Astrocyte (in vitro differentiated cells and primary cell): ENCODE measurements at regions not wholly inside any gene's neighbourhood (a gene's known extent, or its start where the extent isn't known, plus 50 kb on each side); places are given as distances from the start of the nearest gene placed in this dataset.

Experiments
- EZH2 ChIP-seq: IDR thresholded peaks from 2 replicates; pipeline ENCODE4 v1.6.1; 2012; ENCODE audit warnings: mild to moderate bottlenecking, low read length, inconsistent platforms; ENCODE audit not compliant: insufficient read depth
- TF ChIP-seq, protein P1 (sequence below): IDR thresholded peaks from 2 replicates; pipeline ENCODE4 v1.5.1; 2011; ENCODE audit warnings: low read depth, mild to moderate bottlenecking, inconsistent platforms, low read length, moderate library complexity; ENCODE audit not compliant: insufficient read depth

DNA sequence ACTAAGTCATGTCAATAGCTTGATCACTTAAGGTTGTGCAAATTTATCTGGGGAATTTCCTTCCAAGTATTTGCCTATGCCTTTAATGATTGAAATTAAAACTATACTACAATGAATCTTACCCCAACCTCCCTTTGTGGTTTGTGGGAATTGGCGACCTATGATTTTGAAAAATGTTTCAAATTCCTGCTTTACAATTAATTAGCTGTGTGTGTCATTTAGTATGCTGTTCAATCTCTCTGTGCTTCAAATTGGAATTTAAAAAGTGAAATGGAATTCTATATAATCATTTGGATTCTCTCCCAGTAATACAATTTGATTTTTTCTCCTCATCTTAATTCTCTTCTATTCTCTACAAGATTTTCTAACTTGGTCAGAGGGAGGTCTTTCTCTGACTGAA is 2319.5 kb downstream of the ARAP2 start:
- TF ChIP-seq, protein P1, sequence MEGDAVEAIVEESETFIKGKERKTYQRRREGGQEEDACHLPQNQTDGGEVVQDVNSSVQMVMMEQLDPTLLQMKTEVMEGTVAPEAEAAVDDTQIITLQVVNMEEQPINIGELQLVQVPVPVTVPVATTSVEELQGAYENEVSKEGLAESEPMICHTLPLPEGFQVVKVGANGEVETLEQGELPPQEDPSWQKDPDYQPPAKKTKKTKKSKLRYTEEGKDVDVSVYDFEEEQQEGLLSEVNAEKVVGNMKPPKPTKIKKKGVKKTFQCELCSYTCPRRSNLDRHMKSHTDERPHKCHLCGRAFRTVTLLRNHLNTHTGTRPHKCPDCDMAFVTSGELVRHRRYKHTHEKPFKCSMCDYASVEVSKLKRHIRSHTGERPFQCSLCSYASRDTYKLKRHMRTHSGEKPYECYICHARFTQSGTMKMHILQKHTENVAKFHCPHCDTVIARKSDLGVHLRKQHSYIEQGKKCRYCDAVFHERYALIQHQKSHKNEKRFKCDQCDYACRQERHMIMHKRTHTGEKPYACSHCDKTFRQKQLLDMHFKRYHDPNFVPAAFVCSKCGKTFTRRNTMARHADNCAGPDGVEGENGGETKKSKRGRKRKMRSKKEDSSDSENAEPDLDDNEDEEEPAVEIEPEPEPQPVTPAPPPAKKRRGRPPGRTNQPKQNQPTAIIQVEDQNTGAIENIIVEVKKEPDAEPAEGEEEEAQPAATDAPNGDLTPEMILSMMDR = no peak
- no peak for TF ChIP-seq EZH2
